ENCODE measurements at regions not wholly inside any gene's neighbourhood (a gene's known extent, or its start where the extent isn't known, plus 50 kb on each side); places are given as distances from the start of the nearest gene placed in this dataset.

DNA sequence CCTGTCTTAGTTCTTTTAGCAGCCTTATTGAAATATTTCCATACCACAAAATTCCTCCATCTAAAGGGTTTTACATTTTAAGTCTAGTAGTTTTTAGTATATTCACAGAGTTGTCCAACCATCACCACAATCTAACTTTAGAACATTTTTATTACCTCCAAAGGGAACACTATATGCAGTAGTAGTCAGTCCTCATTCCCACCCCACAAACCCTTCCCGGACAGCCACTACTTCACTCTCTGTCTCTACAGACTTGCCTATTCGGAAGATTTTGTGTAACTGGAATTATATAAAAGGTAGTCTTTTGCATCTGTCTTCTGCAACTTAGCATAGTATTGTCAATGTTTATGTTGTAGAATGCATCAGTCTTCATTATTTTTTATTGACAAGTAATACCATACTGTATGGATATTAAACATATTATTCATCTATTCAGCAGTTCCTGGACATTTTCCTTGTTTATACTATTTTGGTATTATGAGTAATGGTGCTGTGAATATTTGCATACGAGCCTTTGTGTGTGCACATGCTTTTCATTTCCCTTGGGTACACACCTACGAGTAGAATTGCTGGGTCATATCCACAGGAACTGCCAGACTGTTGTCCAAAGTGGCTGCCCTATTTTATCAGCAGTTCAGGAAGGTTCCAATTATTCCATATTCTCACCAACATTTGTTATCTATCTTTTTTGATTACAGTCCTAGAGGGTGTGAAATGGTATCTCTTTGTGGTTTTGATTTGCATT is 60.9 kb upstream of the LANCL2 start:
- TF ChIP-seq, protein P1, sequence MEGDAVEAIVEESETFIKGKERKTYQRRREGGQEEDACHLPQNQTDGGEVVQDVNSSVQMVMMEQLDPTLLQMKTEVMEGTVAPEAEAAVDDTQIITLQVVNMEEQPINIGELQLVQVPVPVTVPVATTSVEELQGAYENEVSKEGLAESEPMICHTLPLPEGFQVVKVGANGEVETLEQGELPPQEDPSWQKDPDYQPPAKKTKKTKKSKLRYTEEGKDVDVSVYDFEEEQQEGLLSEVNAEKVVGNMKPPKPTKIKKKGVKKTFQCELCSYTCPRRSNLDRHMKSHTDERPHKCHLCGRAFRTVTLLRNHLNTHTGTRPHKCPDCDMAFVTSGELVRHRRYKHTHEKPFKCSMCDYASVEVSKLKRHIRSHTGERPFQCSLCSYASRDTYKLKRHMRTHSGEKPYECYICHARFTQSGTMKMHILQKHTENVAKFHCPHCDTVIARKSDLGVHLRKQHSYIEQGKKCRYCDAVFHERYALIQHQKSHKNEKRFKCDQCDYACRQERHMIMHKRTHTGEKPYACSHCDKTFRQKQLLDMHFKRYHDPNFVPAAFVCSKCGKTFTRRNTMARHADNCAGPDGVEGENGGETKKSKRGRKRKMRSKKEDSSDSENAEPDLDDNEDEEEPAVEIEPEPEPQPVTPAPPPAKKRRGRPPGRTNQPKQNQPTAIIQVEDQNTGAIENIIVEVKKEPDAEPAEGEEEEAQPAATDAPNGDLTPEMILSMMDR (IDR thresholded peaks at IDR 0.05), result no peak
- no peak for TF ChIP-seq POLR2A (IDR thresholded peaks at IDR 0.05)
